ENCODE measurements at regions not wholly inside any gene's neighbourhood (a gene's known extent, or its start where the extent isn't known, plus 50 kb on each side); places are given as distances from the start of the nearest gene placed in this dataset.

- Histone ChIP-seq H3K4me1 (no peaks in the 10 kb centered on the region), H3K27ac (no peak overlapping the region), H3K4me3 (no peak overlapping the region), H3K36me3 (no peaks in the 10 kb centered on the region), H3K27me3 (no peaks in the 10 kb centered on the region), H3K9me3 (no peaks in the 10 kb centered on the region)
- ATAC-seq (no peak), DNase-seq (no peak)
- WGBS, 4 donors, result 72 to 83% (median 79%) methylated on average over 3 of the region's 3 CpGs
- TF ChIP-seq, protein P1, sequence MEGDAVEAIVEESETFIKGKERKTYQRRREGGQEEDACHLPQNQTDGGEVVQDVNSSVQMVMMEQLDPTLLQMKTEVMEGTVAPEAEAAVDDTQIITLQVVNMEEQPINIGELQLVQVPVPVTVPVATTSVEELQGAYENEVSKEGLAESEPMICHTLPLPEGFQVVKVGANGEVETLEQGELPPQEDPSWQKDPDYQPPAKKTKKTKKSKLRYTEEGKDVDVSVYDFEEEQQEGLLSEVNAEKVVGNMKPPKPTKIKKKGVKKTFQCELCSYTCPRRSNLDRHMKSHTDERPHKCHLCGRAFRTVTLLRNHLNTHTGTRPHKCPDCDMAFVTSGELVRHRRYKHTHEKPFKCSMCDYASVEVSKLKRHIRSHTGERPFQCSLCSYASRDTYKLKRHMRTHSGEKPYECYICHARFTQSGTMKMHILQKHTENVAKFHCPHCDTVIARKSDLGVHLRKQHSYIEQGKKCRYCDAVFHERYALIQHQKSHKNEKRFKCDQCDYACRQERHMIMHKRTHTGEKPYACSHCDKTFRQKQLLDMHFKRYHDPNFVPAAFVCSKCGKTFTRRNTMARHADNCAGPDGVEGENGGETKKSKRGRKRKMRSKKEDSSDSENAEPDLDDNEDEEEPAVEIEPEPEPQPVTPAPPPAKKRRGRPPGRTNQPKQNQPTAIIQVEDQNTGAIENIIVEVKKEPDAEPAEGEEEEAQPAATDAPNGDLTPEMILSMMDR (IDR thresholded peaks at IDR 0.05), result no peak
- TF ChIP-seq POLR2A (IDR thresholded peaks at IDR 0.05), result no peak
- intact Hi-C loops (cut with DNase I), result no loop called here
Measured at GRCh38 chr16:48479329-48479728, 94.1 kb upstream of the SIAH1 start.

DNA sequence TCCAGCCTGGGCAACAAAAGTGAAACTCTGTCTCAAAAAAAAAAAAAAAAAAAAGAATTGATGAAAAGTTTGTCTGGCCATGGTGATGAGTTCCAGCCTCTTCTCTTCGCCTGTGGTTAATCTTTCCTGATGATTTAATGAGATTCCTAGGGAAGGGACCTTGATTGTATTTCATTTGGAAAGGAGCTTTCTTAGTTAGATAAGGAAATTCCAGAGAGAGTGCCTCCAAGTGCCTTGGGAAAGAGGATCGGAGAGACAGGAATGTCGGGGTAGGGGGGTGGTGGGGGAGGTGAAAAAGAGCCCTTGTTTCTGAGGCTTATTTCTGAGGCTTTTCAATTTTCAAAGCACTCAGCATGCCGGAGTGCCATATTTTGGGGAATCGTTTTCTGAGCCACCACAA is 93.2 kb upstream of the SIAH1 start:
- DNase-seq, result no peak
- Histone ChIP-seq H3K4me3 (no peak overlapping the region), H3K27ac (no peak overlapping the region), H3K4me1 (no peaks in the 10 kb centered on the region), H3K36me3 (no peaks in the 10 kb centered on the region), H3K9me3 (peaks cover 0 to 3% (median 0%) of the 10 kb centered on the region in 12 donors), H3K27me3 (no peaks in the 10 kb centered on the region)
- intact Hi-C loops (cut with DNase I), result no loop called here
- 47 to 50% (median 48%) methylated on average over 5 of the region's 5 CpGs for WGBS, 4 donors
- TF ChIP-seq POLR2A (IDR thresholded peaks at IDR 0.05), result no peak
- TF ChIP-seq, protein P1 (IDR thresholded peaks at IDR 0.05), result no peak
- ATAC-seq, result no peak

DNA sequence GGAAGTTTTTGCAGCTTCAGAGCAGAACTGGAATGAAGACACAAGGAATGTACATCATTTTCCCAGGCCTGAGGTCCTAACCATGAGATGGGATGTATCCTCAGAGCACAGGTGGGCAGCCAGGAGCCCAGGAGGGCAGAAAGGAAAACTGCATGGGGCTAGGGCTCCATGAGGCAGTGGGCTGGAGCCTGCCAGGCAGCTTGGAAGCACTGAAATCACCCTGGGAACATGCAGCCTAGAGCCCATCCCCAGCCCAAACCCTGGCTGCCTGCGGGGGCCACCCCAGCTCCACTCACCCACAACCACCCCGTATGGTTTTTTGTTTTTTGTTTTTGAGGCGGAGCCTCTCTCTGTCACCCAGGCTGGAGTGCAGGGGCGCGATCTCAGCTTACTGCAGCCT is 86.2 kb upstream of the SIAH1 start:
- H3K9me3 ChIP-seq, result peaks cover 0 to 12% (median 0%) of the 10 kb centered on the region in 12 donors
- DNase-seq (no peak), ATAC-seq (no peak)
- H3K4me3 ChIP-seq, result no peak overlapping the region
- no peaks in the 10 kb centered on the region for H3K27me3 ChIP-seq
- no peaks in the 10 kb centered on the region for H3K4me1 ChIP-seq
- H3K36me3 ChIP-seq, result peaks cover 0 to 2% (median 0%) of the 10 kb centered on the region in 9 donors
- no peak overlapping the region for H3K27ac ChIP-seq
- intact Hi-C loops (cut with DNase I), result no loop called here
- TF ChIP-seq POLR2A (IDR thresholded peaks at IDR 0.05), result no peak
- TF ChIP-seq, protein P1 (IDR thresholded peaks at IDR 0.05), result no peak
- WGBS, 4 donors, result 70 to 76% (median 73%) methylated on average over 5 of the region's 5 CpGs

GRCh38 chr16:48462106-48462740 is 77.0 kb upstream of the SIAH1 start:
- 84 to 91% (median 88%) methylated on average over 11 of the region's 11 CpGs for WGBS, 4 donors
- H3K36me3 ChIP-seq, result peaks cover 0 to 2% (median 0%) of the 10 kb centered on the region in 9 donors
- intact Hi-C loops (cut with DNase I), result no loop called here
- H3K4me3 ChIP-seq, result no peak overlapping the region
- TF ChIP-seq, protein P1 (IDR thresholded peaks at IDR 0.05), result no peak
- TF ChIP-seq POLR2A (IDR thresholded peaks at IDR 0.05), result no peak
- no peaks in the 10 kb centered on the region for H3K27me3 ChIP-seq
- no peak overlapping the region for H3K27ac ChIP-seq
- DNase-seq (no peak), ATAC-seq (no peak)
- peaks cover 0 to 11% (median 0%) of the 10 kb centered on the region in 12 donors for H3K9me3 ChIP-seq
- peaks cover 0 to 19% (median 0%) of the 10 kb centered on the region in 12 donors for H3K4me1 ChIP-seq
